B cell (primary cell): ENCODE measurements at regions not wholly inside any gene's neighbourhood (a gene's known extent, or its start where the extent isn't known, plus 50 kb on each side); places are given as distances from the start of the nearest gene placed in this dataset.

Experiments used
- ATAC-seq: fragments of 200-7000 bp; cut with Tn5 transposase; one replicate; pipeline ENCODE4 v1.10.0; 2021; ENCODE audit warnings: low read depth, mild to moderate bottlenecking, moderate number of reproducible peaks, moderate library complexity
- CTCF ChIA-PET: fragments of 350-600 bp; sonication (Branson Sonifier 250); formaldehyde crosslinking; loops from one replicate; lab custom pipeline; 2021; ENCODE audit warnings: antibody characterized with exemption, inconsistent platforms; lab: Charles Lee
- POLR2A ChIA-PET: fragments of 350-600 bp; sonication (Branson Sonifier 250); formaldehyde crosslinking; loops from one replicate; lab custom pipeline; 2021; ENCODE audit warnings: antibody characterized with exemption; lab: Charles Lee
- DNase-seq: peaks from one replicate; pipeline ENCODE4 v3.0.0; 2013
- H2AFZ ChIP-seq: 2 replicates; pipeline ENCODE4 v1.6.1; 2012; ENCODE audit warnings: mild to moderate bottlenecking, low read depth, low read length; ENCODE audit not compliant: insufficient read depth, poor library complexity, severe bottlenecking
- H3K27ac ChIP-seq, 2 donors: 1 replicate in 1 of 2; 2 replicates in 1 of 2; pipeline ENCODE4 v1.5.1; 2012 to 2013; ENCODE audit warnings: low read length in 2 of 2, mild to moderate bottlenecking in 2 of 2, moderate library complexity in 1 of 2
- H3K27me3 ChIP-seq, 4 experiments: fragments of 200-600 bp in 1 of 4; sonication (generic) in 1 of 4; replicated peaks in 1 of 4; 1 replicate in 2 of 4; 2 replicates in 2 of 4; pipeline versions ENCODE4 v1.6.1 to v1.7.0; 2013 to 2016; ENCODE audit warnings: low read length in 3 of 4, mild to moderate bottlenecking in 2 of 4, mixed read lengths in 1 of 4, moderate library complexity in 1 of 4; ENCODE audit not compliant: insufficient read depth in 4 of 4, control insufficient read depth in 3 of 4; ENCODE audit errors: control extremely low read depth in 1 of 4
- H3K36me3 ChIP-seq, 2 experiments: replicated peaks in 1 of 2; 1 replicate in 1 of 2; 2 replicates in 1 of 2; pipeline versions ENCODE4 v1.6.1 to v1.7.1; 2013; ENCODE audit warnings: low read length in 1 of 2; ENCODE audit not compliant: insufficient read depth in 2 of 2, control insufficient read depth in 1 of 2; ENCODE audit errors: control extremely low read depth in 1 of 2, extremely low read depth in 1 of 2
- H3K4me1 ChIP-seq, 2 donors: fragments of 200-600 bp in 1 of 2; sonication (generic) in 1 of 2; 1 replicate in 1 of 2; 2 replicates in 1 of 2; pipeline versions ENCODE4 v1.5.1 to v1.6.1; 2013 to 2017; ENCODE audit warnings: low read length in 2 of 2; ENCODE audit not compliant: control insufficient read depth in 2 of 2, insufficient read depth in 2 of 2
- H3K4me2 ChIP-seq: replicated peaks from 2 replicates; pipeline ENCODE3; 2012; ENCODE audit warnings: mild to moderate bottlenecking, low read depth, low read length; ENCODE audit not compliant: poor library complexity, severe bottlenecking
- H3K4me3 ChIP-seq, 5 experiments: fragments of 200-600 bp in 1 of 5; sonication (generic) in 1 of 5; 1 replicate in 3 of 5; 2 replicates in 2 of 5; pipeline versions ENCODE4 v1.5.1 to v1.7.0; 2011 to 2016; ENCODE audit warnings: low read length in 4 of 5, mild to moderate bottlenecking in 4 of 5, low read depth in 2 of 5, control low read depth in 1 of 5, moderate library complexity in 1 of 5; ENCODE audit not compliant: insufficient read depth in 1 of 5; ENCODE audit errors: control extremely low read depth in 1 of 5, extremely low read depth in 1 of 5
- H3K79me2 ChIP-seq: fragments of 200-600 bp; sonication (generic); one replicate; pipeline ENCODE4 v1.6.0; 2016; ENCODE audit warnings: low read length; ENCODE audit not compliant: control insufficient read depth, insufficient read depth
- H3K9ac ChIP-seq: fragments of 200-600 bp; sonication (generic); 2 replicates; pipeline ENCODE4 v1.6.1; 2017; ENCODE audit warnings: mild to moderate bottlenecking, low read length, moderate library complexity
- H3K9me3 ChIP-seq, 3 donors: one replicate each; pipeline versions ENCODE4 v1.6.1 to v1.7.1; 2013; ENCODE audit warnings: low read length in 2 of 3; ENCODE audit not compliant: control insufficient read depth in 2 of 3, insufficient read depth in 1 of 3; ENCODE audit errors: control extremely low read depth in 1 of 3
- H4K20me1 ChIP-seq: 2 replicates; pipeline ENCODE4 v1.6.0; 2012; ENCODE audit warnings: mild to moderate bottlenecking, low read length; ENCODE audit not compliant: insufficient read depth, control insufficient read depth, poor library complexity, severe bottlenecking
- H3K27ac Mint-ChIP-seq: one replicate; pipeline ENCODE4 v1.8.0; 2021; ENCODE audit warnings: mixed read lengths
- H3K27me3 Mint-ChIP-seq: one replicate; pipeline ENCODE4 v1.8.0; 2021; ENCODE audit warnings: mixed read lengths
- H3K4me1 Mint-ChIP-seq: one replicate; pipeline ENCODE4 v1.8.0; 2021; ENCODE audit warnings: mixed read lengths
- H3K4me3 Mint-ChIP-seq: one replicate; pipeline ENCODE4 v1.8.0; 2021; ENCODE audit warnings: mixed read lengths
- H3K9me3 Mint-ChIP-seq: one replicate; pipeline ENCODE4 v1.8.0; 2022; ENCODE audit warnings: mixed read lengths; ENCODE audit not compliant: insufficient read depth
- EZH2 ChIP-seq: IDR thresholded peaks from 2 replicates; pipeline ENCODE4 v1.6.1; 2012; ENCODE audit warnings: borderline replicate concordance, low read depth, mild to moderate bottlenecking, moderate library complexity, low read length; ENCODE audit not compliant: insufficient read depth, poor library complexity, severe bottlenecking
- WGBS: methylation state at CpG from one replicate; pipeline ENCODE4 v1.1.5; 2013; ENCODE audit warnings: missing lambda C conversion rate; ENCODE audit not compliant: insufficient coverage; 5-methylcytosine and 5-hydroxymethylcytosine counted together
- intact Hi-C: fragments of 100-400 bp; cut with micrococcal nuclease; formaldehyde crosslinking; loops from one replicate; pipeline ENCODE4 v1.10.0; 2022
- TF ChIP-seq, protein P1 (sequence below): fragments of 200-600 bp; IDR thresholded peaks from one replicate; pipeline ENCODE4 v1.8.0; 2022; ENCODE audit warnings: antibody characterized with exemption, mild to moderate bottlenecking

DNA sequence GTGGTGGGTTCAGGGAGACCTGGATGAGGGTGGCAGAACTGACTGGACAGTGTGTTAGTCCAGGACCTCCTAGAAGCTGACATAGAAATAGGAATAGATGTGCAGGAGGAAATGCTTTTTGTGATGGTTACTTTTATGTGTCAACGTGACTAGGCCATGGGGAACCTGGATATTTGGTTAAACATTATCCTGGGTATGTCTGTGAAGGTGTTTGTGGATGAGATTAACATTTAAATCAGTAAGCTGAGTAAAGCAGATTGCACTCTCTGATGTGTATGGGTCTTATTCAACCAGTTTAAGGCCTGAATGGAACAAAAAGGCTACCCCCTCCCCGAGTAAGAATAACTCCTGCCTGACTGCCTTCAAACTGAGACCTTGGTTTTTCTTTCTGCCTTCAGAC is 219.3 kb downstream of the DHX35 start:
- Histone ChIP-seq H2AFZ (no peak overlapping the region), H3K27ac (no peak overlapping the region), H3K4me1 (no peaks in the 10 kb centered on the region), H3K4me2 (no peak overlapping the region), H3K79me2 (no peaks in the 10 kb centered on the region), H3K9ac (no peak overlapping the region), H3K27me3 (peaks cover 0 to 17% (median 0%) of the 10 kb centered on the region in 4 experiments), H3K4me3 (no peak overlapping the region), H4K20me1 (no peaks in the 10 kb centered on the region), H3K9me3 (peaks cover 3 to 5% (median 4%) of the 10 kb centered on the region in 3 donors), H3K36me3 (no peaks in the 10 kb centered on the region)
- H3K27me3 Mint-ChIP-seq: peaks cover 9% of the 10 kb centered on the region
- no peak for ATAC-seq
- intact Hi-C loops: no loop called here
- WGBS: no CpG with 5 or more reads among the region's 2 CpGs
- TF ChIP-seq EZH2: no peak
- TF ChIP-seq, protein P1, sequence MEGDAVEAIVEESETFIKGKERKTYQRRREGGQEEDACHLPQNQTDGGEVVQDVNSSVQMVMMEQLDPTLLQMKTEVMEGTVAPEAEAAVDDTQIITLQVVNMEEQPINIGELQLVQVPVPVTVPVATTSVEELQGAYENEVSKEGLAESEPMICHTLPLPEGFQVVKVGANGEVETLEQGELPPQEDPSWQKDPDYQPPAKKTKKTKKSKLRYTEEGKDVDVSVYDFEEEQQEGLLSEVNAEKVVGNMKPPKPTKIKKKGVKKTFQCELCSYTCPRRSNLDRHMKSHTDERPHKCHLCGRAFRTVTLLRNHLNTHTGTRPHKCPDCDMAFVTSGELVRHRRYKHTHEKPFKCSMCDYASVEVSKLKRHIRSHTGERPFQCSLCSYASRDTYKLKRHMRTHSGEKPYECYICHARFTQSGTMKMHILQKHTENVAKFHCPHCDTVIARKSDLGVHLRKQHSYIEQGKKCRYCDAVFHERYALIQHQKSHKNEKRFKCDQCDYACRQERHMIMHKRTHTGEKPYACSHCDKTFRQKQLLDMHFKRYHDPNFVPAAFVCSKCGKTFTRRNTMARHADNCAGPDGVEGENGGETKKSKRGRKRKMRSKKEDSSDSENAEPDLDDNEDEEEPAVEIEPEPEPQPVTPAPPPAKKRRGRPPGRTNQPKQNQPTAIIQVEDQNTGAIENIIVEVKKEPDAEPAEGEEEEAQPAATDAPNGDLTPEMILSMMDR: no peak
- peaks cover 10% of the 10 kb centered on the region for H3K9me3 Mint-ChIP-seq
- no peaks in the 10 kb centered on the region for H3K4me1 Mint-ChIP-seq
- no peak for DNase-seq
- CTCF ChIA-PET: no interaction called here
- no peak overlapping the region for H3K27ac Mint-ChIP-seq
- H3K4me3 Mint-ChIP-seq: no peak overlapping the region
- POLR2A ChIA-PET: no interaction called here

DNA sequence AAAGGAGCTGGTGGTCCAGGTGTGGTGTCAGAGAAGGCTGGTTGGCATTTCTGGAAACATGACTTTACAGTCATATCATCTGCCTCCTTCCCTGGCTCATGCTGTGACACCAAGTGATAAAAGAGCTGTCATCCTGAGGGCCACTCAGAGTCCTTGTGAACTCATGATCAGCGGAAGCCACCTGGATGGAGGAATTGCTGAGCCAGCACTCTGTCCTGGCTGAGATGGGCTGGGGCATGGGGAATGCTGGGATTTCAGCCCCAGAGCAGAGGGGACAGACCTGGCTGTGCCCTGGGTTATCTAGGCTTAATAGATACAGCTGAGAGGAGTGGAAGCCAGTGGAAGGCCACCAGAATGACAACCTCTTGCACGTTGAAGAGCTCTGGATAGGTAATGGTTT is 214.3 kb downstream of the DHX35 start:
- ChIA-PET CTCF (no interaction called here), POLR2A (no interaction called here)
- no peak overlapping the region for H3K27ac ChIP-seq
- H3K4me1 ChIP-seq: no peaks in the 10 kb centered on the region
- no peak for DNase-seq
- no peak overlapping the region for H3K4me3 Mint-ChIP-seq
- H3K4me1 Mint-ChIP-seq: no peaks in the 10 kb centered on the region
- peaks cover 23% of the 10 kb centered on the region for H3K27me3 Mint-ChIP-seq
- 89% methylated on average over 2 of the region's 2 CpGs for WGBS
- no peaks in the 10 kb centered on the region for H3K9me3 ChIP-seq
- H4K20me1 ChIP-seq: no peaks in the 10 kb centered on the region
- TF ChIP-seq, protein P1: no peak
- TF ChIP-seq EZH2: no peak
- no peak for ATAC-seq
- intact Hi-C loops: no loop called here
- H3K9ac ChIP-seq: no peak overlapping the region
- no peak overlapping the region for H3K4me3 ChIP-seq
- no peaks in the 10 kb centered on the region for H3K9me3 Mint-ChIP-seq
- H3K27me3 ChIP-seq: peaks cover 0 to 17% (median 0%) of the 10 kb centered on the region in 4 experiments
- H3K79me2 ChIP-seq: no peaks in the 10 kb centered on the region
- H3K27ac Mint-ChIP-seq: no peak overlapping the region
- H3K36me3 ChIP-seq: no peaks in the 10 kb centered on the region
- H3K4me2 ChIP-seq: no peak overlapping the region
- no peak overlapping the region for H2AFZ ChIP-seq
